ENCODE measurements at regions not wholly inside any gene's neighbourhood (a gene's known extent, or its start where the extent isn't known, plus 50 kb on each side); places are given as distances from the start of the nearest gene placed in this dataset.

DNA sequence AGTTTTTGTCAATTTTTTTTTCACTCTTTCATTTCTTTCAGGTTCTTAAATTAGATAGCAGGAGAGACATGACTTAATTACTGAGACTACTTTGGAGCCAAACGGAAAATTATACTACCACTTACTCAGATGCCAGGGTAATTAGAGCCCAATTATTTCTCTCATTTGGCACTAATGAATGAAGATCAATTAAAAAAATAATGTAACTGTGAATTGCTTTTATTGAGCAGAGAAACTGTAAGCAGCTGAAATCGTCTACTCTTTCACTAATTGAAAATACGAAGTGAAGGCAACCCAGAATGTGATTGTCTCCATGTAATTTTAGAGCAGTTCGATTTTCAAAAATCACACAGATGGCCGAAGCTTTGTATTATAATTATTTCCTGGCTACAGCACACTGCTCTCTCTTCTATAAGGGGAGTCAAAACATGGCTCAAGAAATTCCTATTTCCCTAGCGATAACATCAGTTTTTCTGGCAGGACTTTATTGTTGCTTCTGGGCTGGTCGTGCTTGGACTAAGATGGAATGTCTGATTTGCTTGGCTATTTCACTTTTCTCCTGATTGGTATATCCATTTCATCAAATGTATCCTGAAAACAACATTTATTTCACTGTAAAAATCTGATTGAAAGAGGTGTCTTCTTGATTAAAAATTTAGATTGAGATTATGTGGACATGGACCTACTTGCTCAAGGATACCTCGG is 55.8 kb upstream of the PDZRN3 start:
- TF ChIP-seq, protein P1, sequence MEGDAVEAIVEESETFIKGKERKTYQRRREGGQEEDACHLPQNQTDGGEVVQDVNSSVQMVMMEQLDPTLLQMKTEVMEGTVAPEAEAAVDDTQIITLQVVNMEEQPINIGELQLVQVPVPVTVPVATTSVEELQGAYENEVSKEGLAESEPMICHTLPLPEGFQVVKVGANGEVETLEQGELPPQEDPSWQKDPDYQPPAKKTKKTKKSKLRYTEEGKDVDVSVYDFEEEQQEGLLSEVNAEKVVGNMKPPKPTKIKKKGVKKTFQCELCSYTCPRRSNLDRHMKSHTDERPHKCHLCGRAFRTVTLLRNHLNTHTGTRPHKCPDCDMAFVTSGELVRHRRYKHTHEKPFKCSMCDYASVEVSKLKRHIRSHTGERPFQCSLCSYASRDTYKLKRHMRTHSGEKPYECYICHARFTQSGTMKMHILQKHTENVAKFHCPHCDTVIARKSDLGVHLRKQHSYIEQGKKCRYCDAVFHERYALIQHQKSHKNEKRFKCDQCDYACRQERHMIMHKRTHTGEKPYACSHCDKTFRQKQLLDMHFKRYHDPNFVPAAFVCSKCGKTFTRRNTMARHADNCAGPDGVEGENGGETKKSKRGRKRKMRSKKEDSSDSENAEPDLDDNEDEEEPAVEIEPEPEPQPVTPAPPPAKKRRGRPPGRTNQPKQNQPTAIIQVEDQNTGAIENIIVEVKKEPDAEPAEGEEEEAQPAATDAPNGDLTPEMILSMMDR (IDR thresholded peaks at IDR 0.05; ENCODE audit: low read depth, low read length, poor library complexity, severe bottlenecking) = no peak
- TF ChIP-seq EZH2phosphoT487 (IDR thresholded peaks at IDR 0.05; ENCODE audit: borderline replicate concordance, low read length) = no peak
